Heart right ventricle (tissue), 16 donors: ENCODE measurements at regions not wholly inside any gene's neighbourhood (a gene's known extent, or its start where the extent isn't known, plus 50 kb on each side); places are given as distances from the start of the nearest gene placed in this dataset.

Experiments used
- ATAC-seq, 8 donors: fragments of 200-7000 bp; cut with Tn5 transposase; one replicate each; pipeline ENCODE4 v1.9.1; 2020; ENCODE audit warnings: mild to moderate bottlenecking in 8 of 8, moderate library complexity in 8 of 8, moderate number of reproducible peaks in 1 of 8
- DNase-seq, 2 donors: peaks; one replicate each; pipeline ENCODE4 v3.0.0-alpha.2; 2020
- H3K27ac ChIP-seq, 10 donors: fragments of 200-600 bp; sonication (generic) in 2 of 10; one replicate each; pipeline versions ENCODE4 v1.5.0 to v1.8.0; 2020 to 2022; ENCODE audit warnings: mild to moderate bottlenecking in 3 of 10
- H3K27me3 ChIP-seq, 7 donors: fragments of 200-600 bp; one replicate each; pipeline ENCODE4 v1.8.0; 2021 to 2022; ENCODE audit warnings: mild to moderate bottlenecking in 2 of 7
- H3K36me3 ChIP-seq, 9 donors: fragments of 200-600 bp; sonication (generic) in 1 of 9; one replicate each; pipeline versions ENCODE4 v1.5.0 to v1.8.0; 2020 to 2022; ENCODE audit warnings: mild to moderate bottlenecking in 2 of 9
- H3K4me1 ChIP-seq, 9 donors: fragments of 200-600 bp; sonication (generic) in 1 of 9; one replicate each; pipeline versions ENCODE4 v1.5.0 to v1.8.0; 2020 to 2022; ENCODE audit warnings: mild to moderate bottlenecking in 4 of 9
- H3K4me3 ChIP-seq, 10 donors: fragments of 200-600 bp; sonication (generic) in 2 of 10; one replicate each; pipeline versions ENCODE4 v1.5.0 to v1.8.0; 2020 to 2022; ENCODE audit warnings: mild to moderate bottlenecking in 7 of 10, moderate library complexity in 2 of 10
- H3K9me3 ChIP-seq, 11 donors: fragments of 200-600 bp in 10 of 11; sonication (generic) in 2 of 11; one replicate each; pipeline versions ENCODE4 v1.5.0 to v1.8.0; 2013 to 2022; ENCODE audit warnings: mild to moderate bottlenecking in 2 of 11, control low read depth in 1 of 11, moderate library complexity in 1 of 11
- CTCF ChIP-seq, 9 donors: fragments of 200-600 bp; sonication (generic) in 2 of 9; IDR thresholded peaks; one replicate each; pipeline versions ENCODE4 v1.5.0 to v1.8.0; 2021 to 2022; ENCODE audit warnings: antibody characterized with exemption in 9 of 9, mild to moderate bottlenecking in 5 of 9, moderate library complexity in 1 of 9
- WGBS, 2 donors: extraction: QIAGEN DNeasy Blood & Tissue Kit; methylation state at CpG; one replicate each; pipeline ENCODE4 v1.1.7; 2013; ENCODE audit warnings: inconsistent platforms in 1 of 2; 5-methylcytosine and 5-hydroxymethylcytosine counted together
- intact Hi-C, 10 donors: fragments of 100-400 bp; cut with DNase I; formaldehyde crosslinking; loops; one replicate each; pipeline versions ENCODE4 v1.11.1 to v1.14.2; 2022
- donor health status: Arrhythmogenic right ventricular cardiomyopathy.
- donor health status: ischemic (EF 13 %, LVEDD 7.1; RV severe dilation, severe dysfunction).
- donor health status: healthy with polysubstance abuse.
- donor health status: DM: no; HTN: yes; CAD: no.
- donor health status: DM: no; HTN: no; CAD: no.
- donor health status: ischemic (EF 25% LVEDD 6.9; RV normal size, moderate dysfunction).
- donor health status: ischemic (EF 25% LVEDD 5.7; RV mildly dilated, moderate dysfunction).
- donor health status: healthy.
- donor health status: DM: yes; HTN: yes; CAD: no.
- donor health status: Ischemic cardiomyopathy.
- donor health status: ischemic (EF 35%, LVEDD 5.7; RV mildly dilated, moderate dysfunction).
- donor health status: nonischemic (EF 11% LVEDD 7.7; RV severe dilation, severe dysfunction).
- donor health status: DM: yes; HTN: yes; CAD: no.
- donor health status: PGD.
- donor health status: ischemic (EF 29% LVEDD 5.4; RV normal size, mild dysfunction).
- donor health status: nonischemic (EF 23%, LVEDD 6.1; RV moderate dilation, normal function).

- H3K27me3 ChIP-seq = peaks cover 0 to 14% (median 0%) of the 10 kb centered on the region in 7 donors
- no peak overlapping the region for H3K4me3 ChIP-seq
- no peaks in the 10 kb centered on the region for H3K9me3 ChIP-seq
- intact Hi-C loops = no loop called here
- no peak overlapping the region for H3K27ac ChIP-seq
- DNase-seq (no peak), ATAC-seq (no peak)
- no peak for TF ChIP-seq CTCF (IDR thresholded peaks at IDR 0.05)
- no peaks in the 10 kb centered on the region for H3K4me1 ChIP-seq
- no peaks in the 10 kb centered on the region for H3K36me3 ChIP-seq
Observed at GRCh38 chr7:111676167-111676566, 113.9 kb upstream of the IMMP2L start.

GRCh38 chr7:111672901-111673300 is 110.6 kb upstream of the IMMP2L start:
- no peak for TF ChIP-seq CTCF (IDR thresholded peaks at IDR 0.05)
- ATAC-seq = no peak
- WGBS, 2 donors = 75 to 76% methylated on average over 6 of the region's 6 CpGs

DNA sequence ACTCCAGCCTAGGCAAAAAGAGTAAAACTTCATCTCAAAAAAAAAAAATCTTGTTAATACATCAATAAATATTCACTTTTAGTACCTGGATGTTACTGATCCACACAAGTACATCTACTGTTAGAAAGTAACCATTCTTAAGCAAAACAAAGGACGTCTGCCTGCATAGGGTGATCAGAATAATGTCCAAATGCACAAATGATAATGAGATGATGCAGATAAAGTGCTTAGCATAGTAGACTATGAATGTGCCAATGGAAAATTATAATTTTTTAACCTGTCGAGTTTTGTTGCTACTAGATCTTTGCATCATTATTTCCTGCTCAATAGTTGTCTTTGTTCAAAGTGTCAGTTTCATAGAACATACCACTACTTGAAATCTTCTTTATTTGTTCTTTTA is 109.6 kb upstream of the IMMP2L start:
- no peak for DNase-seq
- peaks cover 0 to 20% (median 0%) of the 10 kb centered on the region in 7 donors for H3K27me3 ChIP-seq
- no peak for TF ChIP-seq CTCF (IDR thresholded peaks at IDR 0.05)
- H3K27ac ChIP-seq = no peak overlapping the region
- intact Hi-C loops = no loop called here
- no peaks in the 10 kb centered on the region for H3K9me3 ChIP-seq
- no peaks in the 10 kb centered on the region for H3K36me3 ChIP-seq
- H3K4me3 ChIP-seq = no peak overlapping the region
- H3K4me1 ChIP-seq = no peaks in the 10 kb centered on the region
- no peak for ATAC-seq
- WGBS, 2 donors = 80 to 86% methylated on average over 2 of the region's 2 CpGs

More at GRCh38 chr7:111672901-111673300, 110.6 kb upstream of the IMMP2L start:
- H3K4me1 ChIP-seq = no peaks in the 10 kb centered on the region
- no peaks in the 10 kb centered on the region for H3K9me3 ChIP-seq
- no peak overlapping the region for H3K27ac ChIP-seq
- no peak for DNase-seq
- intact Hi-C loops = no loop called here
- H3K36me3 ChIP-seq = no peaks in the 10 kb centered on the region
- H3K27me3 ChIP-seq = peaks cover 0 to 20% (median 0%) of the 10 kb centered on the region in 7 donors
- H3K4me3 ChIP-seq = no peak overlapping the region

- Histone ChIP-seq H3K4me1 (no peaks in the 10 kb centered on the region), H3K27me3 (peaks cover 0 to 18% (median 0%) of the 10 kb centered on the region in 7 donors), H3K4me3 (no peak overlapping the region), H3K27ac (no peak overlapping the region), H3K9me3 (no peaks in the 10 kb centered on the region), H3K36me3 (no peaks in the 10 kb centered on the region)
- TF ChIP-seq CTCF (IDR thresholded peaks at IDR 0.05) = no peak
- 66 to 74% methylated on average over 9 of the region's 9 CpGs for WGBS, 2 donors
- intact Hi-C loops = no loop called here
- ATAC-seq (no peak), DNase-seq (no peak)
Observed at GRCh38 chr7:111668711-111669110, 106.4 kb upstream of the IMMP2L start.

DNA sequence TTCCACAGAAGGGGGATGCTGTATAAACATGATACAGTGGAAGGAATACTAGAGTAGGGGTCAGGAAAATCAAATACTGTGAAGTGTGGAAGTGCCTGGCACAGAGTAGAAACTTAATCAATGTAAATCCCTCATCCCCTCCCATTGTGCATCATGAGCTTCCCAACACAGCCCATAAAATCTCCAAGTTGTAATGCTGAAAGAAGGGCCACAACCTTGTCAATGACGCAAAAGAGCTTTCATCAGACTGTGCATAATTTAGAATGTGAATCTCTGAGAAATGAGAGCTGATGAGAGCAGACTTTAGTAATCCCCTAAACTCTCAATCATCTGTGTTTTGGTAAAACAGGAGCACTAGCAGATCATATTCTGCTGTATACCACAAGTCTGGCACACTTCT is 105.2 kb upstream of the IMMP2L start:
- Histone ChIP-seq H3K4me3 (no peak overlapping the region), H3K36me3 (no peaks in the 10 kb centered on the region), H3K27ac (no peak overlapping the region), H3K27me3 (peaks cover 0 to 14% (median 0%) of the 10 kb centered on the region in 7 donors), H3K9me3 (no peaks in the 10 kb centered on the region), H3K4me1 (no peaks in the 10 kb centered on the region)
- ATAC-seq = no peak
- 91 to 94% methylated on average over 1 of the region's 1 CpG for WGBS, 2 donors
- no peak for TF ChIP-seq CTCF (IDR thresholded peaks at IDR 0.05)
- intact Hi-C loops = no loop called here
- no peak for DNase-seq
